Panc1 (cell line): ENCODE measurements at regions not wholly inside any gene's neighbourhood (a gene's known extent, or its start where the extent isn't known, plus 50 kb on each side); places are given as distances from the start of the nearest gene placed in this dataset.

Source experiments
- POLR2AphosphoS5 ChIP-seq: IDR thresholded peaks from 2 replicates; pipeline ENCODE4 v1.6.1; 2012; ENCODE audit warnings: mild to moderate bottlenecking, low read depth, low read length, moderate library complexity
- SIN3A ChIP-seq: IDR thresholded peaks from 2 replicates; pipeline ENCODE4 v1.6.1; 2012; ENCODE audit warnings: low read depth, mild to moderate bottlenecking, low read length, moderate library complexity, borderline replicate concordance; ENCODE audit not compliant: insufficient read depth
- TCF7L2 ChIP-seq: IDR thresholded peaks from 2 replicates; pipeline ENCODE4 v1.6.1; 2011; ENCODE audit warnings: mild to moderate bottlenecking, low read depth, low read length, inconsistent platforms
- TF ChIP-seq, protein P1 (sequence below): fragments of 450-650 bp; IDR thresholded peaks from 2 replicates; pipeline ENCODE4 v1.5.1; 2017; ENCODE audit warnings: mild to moderate bottlenecking
- TF ChIP-seq, protein P2 (sequence below), 2 experiments: IDR thresholded peaks; 2 replicates each; pipeline ENCODE4 v1.6.1; 2011 to 2012; ENCODE audit warnings: low read depth in 2 of 2, control low read depth in 1 of 2, low read length in 1 of 2, mild to moderate bottlenecking in 1 of 2, moderate library complexity in 1 of 2; ENCODE audit not compliant: insufficient read depth in 1 of 2

DNA sequence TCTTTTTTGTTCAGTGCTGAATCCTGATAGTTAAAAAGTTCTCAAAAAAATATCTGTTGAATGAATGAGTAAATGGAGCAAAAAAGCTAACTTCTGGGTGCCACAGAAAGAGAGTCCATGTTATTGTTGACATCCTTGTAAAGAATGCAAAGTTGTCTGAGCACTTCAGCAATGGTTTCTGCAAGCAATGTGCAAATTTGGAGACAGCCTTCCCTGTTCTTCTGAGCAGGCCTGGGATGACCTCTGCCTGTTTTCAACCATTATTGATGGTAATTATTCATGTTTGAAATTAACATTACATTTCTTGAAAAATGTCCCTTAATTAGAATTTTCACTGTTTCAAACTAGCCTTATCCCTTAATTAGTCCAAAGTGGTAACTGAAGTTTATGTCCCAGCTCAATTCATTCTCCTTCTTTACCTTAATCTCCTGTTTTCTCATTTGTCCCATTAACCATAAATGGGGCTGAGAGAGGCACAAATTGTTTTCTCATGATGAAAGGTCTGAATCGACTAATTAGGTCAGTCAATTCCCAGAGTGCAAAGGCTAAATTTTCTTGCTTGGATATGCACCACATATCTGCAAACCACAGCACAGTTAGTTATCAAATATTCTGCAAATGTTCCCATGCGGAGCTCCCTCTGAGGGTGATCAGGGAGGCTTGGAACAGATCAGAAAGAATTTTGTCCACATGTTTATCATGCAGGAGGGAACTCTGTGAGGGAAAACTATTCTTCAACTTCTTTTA is 139.4 kb upstream of the KRR1 start:
- TF ChIP-seq, protein P1, sequence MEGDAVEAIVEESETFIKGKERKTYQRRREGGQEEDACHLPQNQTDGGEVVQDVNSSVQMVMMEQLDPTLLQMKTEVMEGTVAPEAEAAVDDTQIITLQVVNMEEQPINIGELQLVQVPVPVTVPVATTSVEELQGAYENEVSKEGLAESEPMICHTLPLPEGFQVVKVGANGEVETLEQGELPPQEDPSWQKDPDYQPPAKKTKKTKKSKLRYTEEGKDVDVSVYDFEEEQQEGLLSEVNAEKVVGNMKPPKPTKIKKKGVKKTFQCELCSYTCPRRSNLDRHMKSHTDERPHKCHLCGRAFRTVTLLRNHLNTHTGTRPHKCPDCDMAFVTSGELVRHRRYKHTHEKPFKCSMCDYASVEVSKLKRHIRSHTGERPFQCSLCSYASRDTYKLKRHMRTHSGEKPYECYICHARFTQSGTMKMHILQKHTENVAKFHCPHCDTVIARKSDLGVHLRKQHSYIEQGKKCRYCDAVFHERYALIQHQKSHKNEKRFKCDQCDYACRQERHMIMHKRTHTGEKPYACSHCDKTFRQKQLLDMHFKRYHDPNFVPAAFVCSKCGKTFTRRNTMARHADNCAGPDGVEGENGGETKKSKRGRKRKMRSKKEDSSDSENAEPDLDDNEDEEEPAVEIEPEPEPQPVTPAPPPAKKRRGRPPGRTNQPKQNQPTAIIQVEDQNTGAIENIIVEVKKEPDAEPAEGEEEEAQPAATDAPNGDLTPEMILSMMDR, result no peak
- TF ChIP-seq, protein P2, sequence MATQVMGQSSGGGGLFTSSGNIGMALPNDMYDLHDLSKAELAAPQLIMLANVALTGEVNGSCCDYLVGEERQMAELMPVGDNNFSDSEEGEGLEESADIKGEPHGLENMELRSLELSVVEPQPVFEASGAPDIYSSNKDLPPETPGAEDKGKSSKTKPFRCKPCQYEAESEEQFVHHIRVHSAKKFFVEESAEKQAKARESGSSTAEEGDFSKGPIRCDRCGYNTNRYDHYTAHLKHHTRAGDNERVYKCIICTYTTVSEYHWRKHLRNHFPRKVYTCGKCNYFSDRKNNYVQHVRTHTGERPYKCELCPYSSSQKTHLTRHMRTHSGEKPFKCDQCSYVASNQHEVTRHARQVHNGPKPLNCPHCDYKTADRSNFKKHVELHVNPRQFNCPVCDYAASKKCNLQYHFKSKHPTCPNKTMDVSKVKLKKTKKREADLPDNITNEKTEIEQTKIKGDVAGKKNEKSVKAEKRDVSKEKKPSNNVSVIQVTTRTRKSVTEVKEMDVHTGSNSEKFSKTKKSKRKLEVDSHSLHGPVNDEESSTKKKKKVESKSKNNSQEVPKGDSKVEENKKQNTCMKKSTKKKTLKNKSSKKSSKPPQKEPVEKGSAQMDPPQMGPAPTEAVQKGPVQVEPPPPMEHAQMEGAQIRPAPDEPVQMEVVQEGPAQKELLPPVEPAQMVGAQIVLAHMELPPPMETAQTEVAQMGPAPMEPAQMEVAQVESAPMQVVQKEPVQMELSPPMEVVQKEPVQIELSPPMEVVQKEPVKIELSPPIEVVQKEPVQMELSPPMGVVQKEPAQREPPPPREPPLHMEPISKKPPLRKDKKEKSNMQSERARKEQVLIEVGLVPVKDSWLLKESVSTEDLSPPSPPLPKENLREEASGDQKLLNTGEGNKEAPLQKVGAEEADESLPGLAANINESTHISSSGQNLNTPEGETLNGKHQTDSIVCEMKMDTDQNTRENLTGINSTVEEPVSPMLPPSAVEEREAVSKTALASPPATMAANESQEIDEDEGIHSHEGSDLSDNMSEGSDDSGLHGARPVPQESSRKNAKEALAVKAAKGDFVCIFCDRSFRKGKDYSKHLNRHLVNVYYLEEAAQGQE (IDR thresholded peaks at IDR 0.05; ENCODE audit: insufficient read depth in 1 of 2, low read depth in 2 of 2, low read length in 1 of 2), result no peak
- no peak for TF ChIP-seq POLR2AphosphoS5
- no peak for TF ChIP-seq SIN3A
- TF ChIP-seq TCF7L2, result no peak
